Activated naive CD4-positive, alpha-beta T cell (primary cell): ENCODE measurements at regions not wholly inside any gene's neighbourhood (a gene's known extent, or its start where the extent isn't known, plus 50 kb on each side); places are given as distances from the start of the nearest gene placed in this dataset.

Experiments used
- DNase-seq, 4 experiments: peaks; one replicate each; lab custom pipeline; 2025; lab: John Stamatoyannopoulos, UW

- DNase-seq, result no peak
These were observed 306.7 kb downstream of the EMP1 start for GRCh38 chr12:13503094-13503835.

- no peak for DNase-seq
These were observed 302.5 kb downstream of the EMP1 start for GRCh38 chr12:13499008-13499407.

- DNase-seq, result no peak
These were observed 299.6 kb downstream of the EMP1 start for GRCh38 chr12:13496111-13496510.

GRCh38 chr12:13489246-13489645, 292.7 kb downstream of the EMP1 start:
- DNase-seq, result no peak

GRCh38 chr12:13487326-13487725, 290.8 kb downstream of the EMP1 start:
- DNase-seq, result no peak

GRCh38 chr12:13486794-13487193, 290.3 kb downstream of the EMP1 start:
- DNase-seq, result no peak

GRCh38 chr12:13478650-13479181, 282.2 kb downstream of the EMP1 start:
- no peak for DNase-seq

- DNase-seq, result no peak
These were observed 277.9 kb downstream of the EMP1 start for GRCh38 chr12:13474381-13474780.

GRCh38 chr12:13472690-13473089, 276.2 kb downstream of the EMP1 start:
- DNase-seq, result no peak

GRCh38 chr12:13471471-13471870, 274.9 kb downstream of the EMP1 start:
- no peak for DNase-seq

GRCh38 chr12:13465635-13466034, 269.1 kb downstream of the EMP1 start:
- DNase-seq, result no peak

GRCh38 chr12:13463189-13463588, 266.7 kb downstream of the EMP1 start:
- no peak for DNase-seq

GRCh38 chr12:13462450-13462849, 265.9 kb downstream of the EMP1 start:
- DNase-seq, result no peak

GRCh38 chr12:13455778-13456144, 259.2 kb downstream of the EMP1 start:
- no peak for DNase-seq

- no peak for DNase-seq
These were observed 258.7 kb downstream of the EMP1 start for GRCh38 chr12:13454991-13455777.

GRCh38 chr12:13452955-13453570, 256.5 kb downstream of the EMP1 start:
- DNase-seq, result no peak

GRCh38 chr12:13451776-13452175, 255.2 kb downstream of the EMP1 start:
- DNase-seq, result no peak

GRCh38 chr12:13450231-13451080, 253.9 kb downstream of the EMP1 start:
- no peak for DNase-seq

- no peak for DNase-seq
These were observed 247.6 kb downstream of the EMP1 start for GRCh38 chr12:13444076-13444475.

- DNase-seq, result no peak
These were observed 247.0 kb downstream of the EMP1 start for GRCh38 chr12:13443498-13443897.

- no peak for DNase-seq
These were observed 246.5 kb downstream of the EMP1 start for GRCh38 chr12:13443028-13443427.

GRCh38 chr12:13442457-13442856, 245.9 kb downstream of the EMP1 start:
- no peak for DNase-seq
